ENCODE measurements at regions not wholly inside any gene's neighbourhood (a gene's known extent, or its start where the extent isn't known, plus 50 kb on each side); places are given as distances from the start of the nearest gene placed in this dataset.

GRCh38 chr5:6082685-6083084 lies 295.7 kb downstream of the MED10 start:
- Histone ChIP-seq H3K4me2 (ENCODE audit: control insufficient read depth, extremely low read depth, insufficient read depth, low read depth, low read length) (no peak overlapping the region), H3K79me2 (ENCODE audit: control insufficient read depth, insufficient read depth, low read length) (no peaks in the 10 kb centered on the region)
- no peak for DNase-seq (ENCODE audit: low read depth, low spot score)

DNA sequence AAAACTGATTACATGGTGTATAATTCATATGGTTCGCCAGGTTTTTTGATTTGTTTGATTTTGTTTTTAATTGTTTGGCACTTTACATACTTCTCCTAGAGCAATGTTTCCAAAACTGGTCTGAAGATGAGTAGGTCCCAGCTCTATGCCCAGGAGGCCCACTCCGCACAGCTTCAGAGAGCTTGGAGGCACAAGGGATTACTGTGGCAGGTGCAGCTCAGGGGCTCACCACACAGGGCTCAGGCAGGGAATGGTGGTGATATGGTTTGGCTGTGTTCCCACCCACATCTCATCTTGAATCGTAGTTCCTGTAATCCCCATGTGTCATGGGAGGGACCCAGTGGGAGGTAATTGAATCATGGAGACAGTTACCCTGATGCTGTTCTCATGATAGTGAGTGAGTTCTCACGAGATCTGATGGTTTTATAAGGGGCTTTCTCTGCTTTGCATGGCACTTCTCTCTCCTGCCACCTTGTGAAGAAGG lies 296.6 kb downstream of the MED10 start:
- H3K27ac ChIP-seq (ENCODE audit: control insufficient read depth, insufficient read depth, low read length): no peak overlapping the region
- no peaks in the 10 kb centered on the region for H3K27me3 ChIP-seq (ENCODE audit: control insufficient read depth, extremely low read depth, insufficient read depth, low read length)
- no peak for FAIRE-seq
- no peak overlapping the region for H3K4me2 ChIP-seq (ENCODE audit: control insufficient read depth, extremely low read depth, insufficient read depth, low read depth, low read length)
- DNase-seq (ENCODE audit: low read depth, low spot score): no peak
- no peaks in the 10 kb centered on the region for H3K79me2 ChIP-seq (ENCODE audit: control insufficient read depth, insufficient read depth, low read length)
- peaks cover 2% of the 10 kb centered on the region for H3K9me3 ChIP-seq (ENCODE audit: control insufficient read depth, low read depth, low read length)
- dilution Hi-C loops (cut with MboI; ENCODE audit: extremely low pct_ligation_motif_present, low sequenced_read_pairs): no loop called here
- TF ChIP-seq EZH2 (IDR thresholded peaks at IDR 0.05; ENCODE audit: low read length) (no peak), CTCF (optimal IDR thresholded peaks at IDR 0.05 in 1 of 3, IDR thresholded peaks at IDR 0.05 in 1 of 3, conservative IDR thresholded peaks at IDR 0.05 in 1 of 3; ENCODE audit: extremely low read depth in 1 of 3, insufficient read depth in 2 of 3, low read length in 3 of 3) (no peak)
- no peaks in the 10 kb centered on the region for H3K9me1 ChIP-seq (ENCODE audit: control insufficient read depth, extremely low read depth, insufficient read depth, low read length)
- no peak overlapping the region for H2AFZ ChIP-seq (ENCODE audit: control insufficient read depth, low read length)
- H4K20me1 ChIP-seq (ENCODE audit: control insufficient read depth, extremely low read depth, insufficient read depth, low read length): no peaks in the 10 kb centered on the region
- H3K4me3 ChIP-seq (ENCODE audit: control insufficient read depth in 2 of 3, extremely low read depth in 1 of 3, insufficient read depth in 2 of 3, low read depth in 1 of 3, low read length in 3 of 3): no peak overlapping the region
- H3K36me3 ChIP-seq (ENCODE audit: control insufficient read depth in 2 of 2, extremely low read depth in 1 of 2, insufficient read depth in 2 of 2, low read length in 2 of 2): no peaks in the 10 kb centered on the region
- H3K9ac ChIP-seq (ENCODE audit: control insufficient read depth, extremely low read depth, insufficient read depth, low read length): no peak overlapping the region
- H3K4me1 ChIP-seq (ENCODE audit: control insufficient read depth, extremely low read depth, insufficient read depth, low read length): no peaks in the 10 kb centered on the region

More at GRCh38 chr5:6082685-6083084, 295.7 kb downstream of the MED10 start:
- no peak overlapping the region for H3K27ac ChIP-seq (ENCODE audit: control insufficient read depth, insufficient read depth, low read length)
- no peaks in the 10 kb centered on the region for H3K27me3 ChIP-seq (ENCODE audit: control insufficient read depth, extremely low read depth, insufficient read depth, low read length)
- no peaks in the 10 kb centered on the region for H4K20me1 ChIP-seq (ENCODE audit: control insufficient read depth, extremely low read depth, insufficient read depth, low read length)
- H2AFZ ChIP-seq (ENCODE audit: control insufficient read depth, low read length): no peak overlapping the region
- no peaks in the 10 kb centered on the region for H3K9me1 ChIP-seq (ENCODE audit: control insufficient read depth, extremely low read depth, insufficient read depth, low read length)
- no peak overlapping the region for H3K4me3 ChIP-seq (ENCODE audit: control insufficient read depth in 2 of 3, extremely low read depth in 1 of 3, insufficient read depth in 2 of 3, low read depth in 1 of 3, low read length in 3 of 3)
- FAIRE-seq: no peak
- dilution Hi-C loops (cut with MboI; ENCODE audit: extremely low pct_ligation_motif_present, low sequenced_read_pairs): no loop called here
- TF ChIP-seq EZH2 (IDR thresholded peaks at IDR 0.05; ENCODE audit: low read length) (no peak), CTCF (optimal IDR thresholded peaks at IDR 0.05 in 1 of 3, IDR thresholded peaks at IDR 0.05 in 1 of 3, conservative IDR thresholded peaks at IDR 0.05 in 1 of 3; ENCODE audit: extremely low read depth in 1 of 3, insufficient read depth in 2 of 3, low read length in 3 of 3) (no peak)
- no peaks in the 10 kb centered on the region for H3K36me3 ChIP-seq (ENCODE audit: control insufficient read depth in 2 of 2, extremely low read depth in 1 of 2, insufficient read depth in 2 of 2, low read length in 2 of 2)
- peaks cover 2% of the 10 kb centered on the region for H3K9me3 ChIP-seq (ENCODE audit: control insufficient read depth, low read depth, low read length)
- H3K4me1 ChIP-seq (ENCODE audit: control insufficient read depth, extremely low read depth, insufficient read depth, low read length): no peaks in the 10 kb centered on the region
- H3K9ac ChIP-seq (ENCODE audit: control insufficient read depth, extremely low read depth, insufficient read depth, low read length): no peak overlapping the region

Data from keratinocyte (primary cell).